ENCODE measurements at regions not wholly inside any gene's neighbourhood (a gene's known extent, or its start where the extent isn't known, plus 50 kb on each side); places are given as distances from the start of the nearest gene placed in this dataset.

DNA sequence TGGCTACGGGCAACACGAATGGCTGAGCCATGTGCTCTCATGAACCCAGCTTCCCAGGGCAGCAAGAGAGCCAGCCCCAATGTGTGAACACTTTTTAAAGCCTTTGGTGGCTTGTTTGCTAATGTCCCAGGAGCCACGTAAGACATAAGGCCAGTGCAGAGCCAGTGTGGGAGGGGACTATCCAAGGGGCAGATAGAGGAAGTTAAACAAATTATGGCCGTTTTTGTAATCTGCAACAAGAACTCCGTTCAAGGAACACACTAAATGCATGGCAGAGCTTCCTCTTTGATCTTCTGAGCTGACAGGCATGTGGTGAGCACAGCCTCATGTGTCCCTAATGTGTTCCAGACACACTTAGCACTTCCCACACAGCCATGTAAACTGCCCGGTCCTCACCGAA, 133.3 kb downstream of the TEX36 start:
- no peak for FAIRE-seq
- Histone ChIP-seq H3K4me3 (ENCODE audit: control insufficient read depth in 2 of 3, extremely low read depth in 1 of 3, insufficient read depth in 2 of 3, low read depth in 1 of 3, low read length in 3 of 3) (no peak overlapping the region), H4K20me1 (ENCODE audit: control insufficient read depth, extremely low read depth, insufficient read depth, low read length) (no peaks in the 10 kb centered on the region), H3K79me2 (ENCODE audit: control insufficient read depth, insufficient read depth, low read length) (no peaks in the 10 kb centered on the region), H3K9ac (ENCODE audit: control insufficient read depth, extremely low read depth, insufficient read depth, low read length) (no peak overlapping the region), H3K27ac (ENCODE audit: control insufficient read depth, insufficient read depth, low read length) (no peak overlapping the region), H2AFZ (ENCODE audit: control insufficient read depth, low read length) (no peak overlapping the region), H3K36me3 (ENCODE audit: control insufficient read depth in 2 of 2, extremely low read depth in 1 of 2, insufficient read depth in 2 of 2, low read length in 2 of 2) (no peaks in the 10 kb centered on the region), H3K4me2 (ENCODE audit: control insufficient read depth, extremely low read depth, insufficient read depth, low read depth, low read length) (no peak overlapping the region), H3K27me3 (ENCODE audit: control insufficient read depth, extremely low read depth, insufficient read depth, low read length) (no peaks in the 10 kb centered on the region), H3K9me3 (ENCODE audit: control insufficient read depth, low read depth, low read length) (no peaks in the 10 kb centered on the region), H3K9me1 (ENCODE audit: control insufficient read depth, extremely low read depth, insufficient read depth, low read length) (no peaks in the 10 kb centered on the region), H3K4me1 (ENCODE audit: control insufficient read depth, extremely low read depth, insufficient read depth, low read length) (no peaks in the 10 kb centered on the region)
- no peak for TF ChIP-seq EZH2 (IDR thresholded peaks at IDR 0.05; ENCODE audit: low read length)
- TF ChIP-seq, protein P1, sequence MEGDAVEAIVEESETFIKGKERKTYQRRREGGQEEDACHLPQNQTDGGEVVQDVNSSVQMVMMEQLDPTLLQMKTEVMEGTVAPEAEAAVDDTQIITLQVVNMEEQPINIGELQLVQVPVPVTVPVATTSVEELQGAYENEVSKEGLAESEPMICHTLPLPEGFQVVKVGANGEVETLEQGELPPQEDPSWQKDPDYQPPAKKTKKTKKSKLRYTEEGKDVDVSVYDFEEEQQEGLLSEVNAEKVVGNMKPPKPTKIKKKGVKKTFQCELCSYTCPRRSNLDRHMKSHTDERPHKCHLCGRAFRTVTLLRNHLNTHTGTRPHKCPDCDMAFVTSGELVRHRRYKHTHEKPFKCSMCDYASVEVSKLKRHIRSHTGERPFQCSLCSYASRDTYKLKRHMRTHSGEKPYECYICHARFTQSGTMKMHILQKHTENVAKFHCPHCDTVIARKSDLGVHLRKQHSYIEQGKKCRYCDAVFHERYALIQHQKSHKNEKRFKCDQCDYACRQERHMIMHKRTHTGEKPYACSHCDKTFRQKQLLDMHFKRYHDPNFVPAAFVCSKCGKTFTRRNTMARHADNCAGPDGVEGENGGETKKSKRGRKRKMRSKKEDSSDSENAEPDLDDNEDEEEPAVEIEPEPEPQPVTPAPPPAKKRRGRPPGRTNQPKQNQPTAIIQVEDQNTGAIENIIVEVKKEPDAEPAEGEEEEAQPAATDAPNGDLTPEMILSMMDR (optimal IDR thresholded peaks at IDR 0.05 in 1 of 3, IDR thresholded peaks at IDR 0.05 in 1 of 3, conservative IDR thresholded peaks at IDR 0.05 in 1 of 3; ENCODE audit: extremely low read depth in 1 of 3, insufficient read depth in 2 of 3, low read length in 3 of 3), result no peak
- dilution Hi-C loops (cut with MboI; ENCODE audit: extremely low pct_ligation_motif_present, low sequenced_read_pairs), result no loop called here
- no peak for DNase-seq (ENCODE audit: low read depth, low spot score)

DNA sequence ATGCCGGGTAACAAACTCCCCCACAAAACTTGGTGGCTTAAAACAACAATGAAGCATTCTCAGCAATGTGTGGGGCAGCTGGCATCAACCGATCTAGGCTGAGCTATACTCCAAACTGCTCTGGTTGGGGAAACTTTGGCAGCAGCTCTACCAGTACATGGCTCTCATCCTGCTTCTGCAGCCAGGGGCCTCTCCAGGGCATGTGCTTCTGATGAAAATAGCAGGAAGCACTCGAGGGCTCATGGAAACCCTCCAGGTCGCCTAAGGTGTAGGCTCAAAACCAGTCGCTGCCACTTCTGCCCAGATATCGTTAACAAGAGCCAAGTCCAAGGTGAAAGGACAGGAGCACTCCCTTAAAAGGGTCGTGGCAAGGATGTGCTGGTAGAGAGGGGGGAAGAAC, 134.1 kb downstream of the TEX36 start:
- no peaks in the 10 kb centered on the region for H3K9me1 ChIP-seq (ENCODE audit: control insufficient read depth, extremely low read depth, insufficient read depth, low read length)
- H3K27ac ChIP-seq (ENCODE audit: control insufficient read depth, insufficient read depth, low read length), result no peak overlapping the region
- dilution Hi-C loops (cut with MboI; ENCODE audit: extremely low pct_ligation_motif_present, low sequenced_read_pairs), result no loop called here
- no peaks in the 10 kb centered on the region for H3K4me1 ChIP-seq (ENCODE audit: control insufficient read depth, extremely low read depth, insufficient read depth, low read length)
- no peak for DNase-seq (ENCODE audit: low read depth, low spot score)
- H3K9ac ChIP-seq (ENCODE audit: control insufficient read depth, extremely low read depth, insufficient read depth, low read length), result no peak overlapping the region
- H3K4me2 ChIP-seq (ENCODE audit: control insufficient read depth, extremely low read depth, insufficient read depth, low read depth, low read length), result no peak overlapping the region
- H3K9me3 ChIP-seq (ENCODE audit: control insufficient read depth, low read depth, low read length), result no peaks in the 10 kb centered on the region
- H4K20me1 ChIP-seq (ENCODE audit: control insufficient read depth, extremely low read depth, insufficient read depth, low read length), result no peaks in the 10 kb centered on the region
- peaks cover 4% of the 10 kb centered on the region for H3K27me3 ChIP-seq (ENCODE audit: control insufficient read depth, extremely low read depth, insufficient read depth, low read length)
- no peak for FAIRE-seq
- H3K36me3 ChIP-seq (ENCODE audit: control insufficient read depth in 2 of 2, extremely low read depth in 1 of 2, insufficient read depth in 2 of 2, low read length in 2 of 2), result no peaks in the 10 kb centered on the region
- H3K79me2 ChIP-seq (ENCODE audit: control insufficient read depth, insufficient read depth, low read length), result no peaks in the 10 kb centered on the region
- TF ChIP-seq, protein P1 (optimal IDR thresholded peaks at IDR 0.05 in 1 of 3, IDR thresholded peaks at IDR 0.05 in 1 of 3, conservative IDR thresholded peaks at IDR 0.05 in 1 of 3; ENCODE audit: extremely low read depth in 1 of 3, insufficient read depth in 2 of 3, low read length in 3 of 3), result no peak
- no peak for TF ChIP-seq EZH2 (IDR thresholded peaks at IDR 0.05; ENCODE audit: low read length)
- H2AFZ ChIP-seq (ENCODE audit: control insufficient read depth, low read length), result no peak overlapping the region
- no peak overlapping the region for H3K4me3 ChIP-seq (ENCODE audit: control insufficient read depth in 2 of 3, extremely low read depth in 1 of 3, insufficient read depth in 2 of 3, low read depth in 1 of 3, low read length in 3 of 3)

Data from keratinocyte (primary cell).